Right lobe of liver (tissue), 4 donors: ENCODE measurements at regions not wholly inside any gene's neighbourhood (a gene's known extent, or its start where the extent isn't known, plus 50 kb on each side); places are given as distances from the start of the nearest gene placed in this dataset.

Experiments used
- CTCF ChIP-seq, 4 donors: fragments of 200-600 bp in 3 of 4; fragments of 450-650 bp in 1 of 4; IDR thresholded peaks; one replicate each; pipeline versions ENCODE4 v1.5.1 to v1.8.0; 2016 to 2022; ENCODE audit warnings: antibody characterized with exemption in 4 of 4, mild to moderate bottlenecking in 2 of 4
- POLR2A ChIP-seq: fragments of 450-650 bp; IDR thresholded peaks from one replicate; pipeline ENCODE4 v1.6.1; 2017; ENCODE audit warnings: antibody characterized with exemption, mild to moderate bottlenecking
- donor health status: DM: no; HTN: no; CAD: no.
- donor health status: DM: no; HTN: no; CAD: no.
- donor health status: DM: no; HTN: yes; CAD: no.

GRCh38 chr12:38154096-38155019 lies 162.2 kb upstream of the ALG10B start:
- no peak for TF ChIP-seq CTCF (IDR thresholded peaks at IDR 0.05)
- TF ChIP-seq POLR2A: no peak
